NCI-H510A (cell line): ENCODE measurements at regions not wholly inside any gene's neighbourhood (a gene's known extent, or its start where the extent isn't known, plus 50 kb on each side); places are given as distances from the start of the nearest gene placed in this dataset.
"Not testable (repeated sequence)": the region's sequence is repeated elsewhere in the genome, so short reads cannot be mapped to it uniquely, and the experiment has no call there.

Experiments
- DNase-seq: peaks from one replicate; lab custom pipeline; 2025; lab: John Stamatoyannopoulos, UW

DNA sequence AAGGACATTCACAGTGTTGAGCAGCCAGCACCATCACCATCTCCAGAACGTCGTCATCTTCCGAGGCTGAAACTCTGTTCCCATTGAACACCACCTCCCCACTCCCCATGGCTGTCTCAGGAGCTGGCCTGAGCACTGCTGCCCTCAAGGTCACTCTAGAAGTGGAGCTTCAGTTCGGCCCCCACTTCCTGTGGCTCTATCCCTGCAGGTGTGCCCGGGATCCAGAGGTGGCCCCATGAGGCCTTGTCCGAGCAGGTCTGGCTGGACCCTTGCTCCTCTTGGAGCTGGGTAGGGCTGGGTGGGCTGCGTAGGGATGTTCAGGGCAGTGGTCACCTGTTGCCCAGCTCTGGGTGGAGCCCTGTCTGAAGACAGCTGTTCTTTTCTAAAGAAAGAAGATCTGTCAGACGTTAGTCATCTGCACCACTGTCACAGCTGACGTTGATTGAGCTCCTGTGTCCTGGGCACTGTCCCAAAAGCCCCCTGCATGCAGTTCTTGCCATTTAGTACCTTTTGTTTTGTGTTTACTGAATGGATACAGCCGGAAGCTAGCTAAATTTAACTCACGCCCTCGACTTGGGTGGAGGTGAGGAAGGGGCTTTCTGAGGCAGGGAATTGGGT is 75.5 kb upstream of the CLDN5 start:
- DNase-seq, result no peak

DNA sequence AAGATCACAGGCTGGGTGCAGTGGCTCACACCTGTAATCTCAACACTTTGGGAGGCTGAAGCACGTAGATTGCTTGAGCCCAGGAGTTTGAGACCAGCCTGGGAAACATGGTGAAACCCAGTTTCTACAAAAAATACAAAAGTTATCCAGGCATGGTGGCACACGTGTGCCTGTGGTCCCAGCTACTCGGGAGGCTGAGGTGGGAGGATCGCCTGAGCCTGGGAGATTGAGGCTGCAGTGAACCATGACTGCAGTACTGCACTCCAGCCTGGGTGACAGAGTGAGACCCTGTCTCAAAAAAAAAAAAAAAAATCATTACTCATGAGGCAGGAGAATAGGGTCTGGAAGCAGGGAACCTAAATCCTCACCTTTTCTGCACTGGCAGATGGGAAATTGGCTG is 79.1 kb upstream of the CLDN5 start:
- DNase-seq, result not testable (repeated sequence)

DNA sequence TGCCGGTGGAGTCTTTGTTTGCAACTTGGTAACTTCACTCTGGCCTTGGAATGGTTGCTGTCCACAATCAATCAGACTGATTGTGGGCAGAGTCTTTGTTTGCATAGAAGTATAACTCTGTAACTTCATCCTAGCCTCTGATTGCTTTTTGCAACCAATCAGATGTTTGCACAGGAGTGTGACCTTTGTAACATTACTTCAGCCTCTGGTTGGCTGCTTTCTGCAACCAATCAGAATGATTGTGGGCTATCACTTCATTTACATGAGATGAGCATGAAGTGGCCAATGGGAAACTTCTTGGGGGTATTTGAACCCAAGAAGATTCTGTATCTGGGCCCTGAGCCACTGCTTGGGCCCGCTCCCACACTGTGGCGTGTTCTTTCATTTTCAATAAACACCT is 79.6 kb upstream of the CLDN5 start:
- no peak for DNase-seq

DNA sequence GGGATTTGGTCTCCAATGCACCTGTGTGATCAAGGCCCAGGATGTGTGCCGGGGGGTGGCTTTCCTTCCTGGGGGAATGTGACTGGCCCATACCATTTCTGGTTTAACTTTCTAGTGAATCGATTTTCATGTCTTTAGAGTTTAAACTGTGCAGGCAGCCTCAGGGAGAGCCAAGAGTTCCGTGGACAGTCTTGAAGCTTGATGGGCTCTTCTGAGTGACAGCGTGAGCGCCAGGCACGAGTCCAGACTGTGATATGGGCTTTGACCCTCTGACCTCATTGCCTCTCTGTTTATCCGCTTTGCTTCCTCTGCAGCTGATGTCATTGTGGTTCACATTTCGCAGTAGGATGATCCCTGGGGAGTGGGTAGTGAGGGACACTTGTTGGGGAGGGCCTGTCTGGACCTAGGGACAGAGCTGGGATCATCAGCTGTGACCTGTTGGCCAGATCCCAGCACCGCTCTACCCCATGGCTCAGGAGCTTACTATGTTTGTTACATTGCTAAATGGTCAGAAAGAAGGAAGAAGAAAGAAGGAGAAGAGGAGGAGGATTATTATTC is 80.6 kb upstream of the CLDN5 start:
- no peak for DNase-seq

DNA sequence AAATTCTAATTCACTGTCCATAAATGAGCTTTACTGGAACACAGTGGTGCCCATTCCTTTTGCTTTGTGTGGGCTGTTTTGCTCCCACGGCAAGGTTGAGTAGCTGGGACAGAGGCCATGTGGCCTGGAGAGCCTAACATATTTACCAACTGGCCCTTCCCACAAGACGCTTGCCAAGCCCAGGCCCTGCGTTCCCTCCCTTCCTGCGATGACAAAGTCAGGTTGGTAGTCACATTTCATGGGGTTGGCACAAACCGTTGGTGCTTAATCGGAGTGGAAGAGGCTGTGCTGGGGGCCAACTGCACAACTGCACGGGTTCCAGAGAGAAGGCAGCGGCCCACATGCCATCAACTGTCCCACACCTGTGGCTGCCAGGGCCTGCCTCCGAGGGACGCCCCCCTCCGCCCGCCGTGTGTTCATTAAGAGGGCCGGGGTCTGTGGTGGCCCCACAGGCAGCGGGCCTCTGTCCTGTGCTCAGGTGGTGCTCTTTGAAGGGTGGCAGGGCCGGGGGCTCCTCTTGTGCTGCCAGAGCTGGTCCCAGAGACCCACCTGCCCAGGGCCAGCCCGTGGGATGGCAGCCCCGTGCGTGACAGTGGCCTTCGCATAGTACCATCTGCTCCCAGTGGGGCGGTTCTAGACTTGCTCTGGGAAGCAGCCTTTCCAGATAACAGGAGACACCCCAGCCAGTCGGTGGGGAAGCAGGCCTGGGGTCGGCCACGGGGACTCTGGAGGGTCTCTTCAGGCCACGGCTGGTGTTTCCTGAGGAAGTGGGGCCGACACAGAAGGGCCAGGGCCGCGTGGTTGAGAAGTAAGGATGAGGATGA is 81.5 kb upstream of the CLDN5 start:
- DNase-seq, result no peak

DNA sequence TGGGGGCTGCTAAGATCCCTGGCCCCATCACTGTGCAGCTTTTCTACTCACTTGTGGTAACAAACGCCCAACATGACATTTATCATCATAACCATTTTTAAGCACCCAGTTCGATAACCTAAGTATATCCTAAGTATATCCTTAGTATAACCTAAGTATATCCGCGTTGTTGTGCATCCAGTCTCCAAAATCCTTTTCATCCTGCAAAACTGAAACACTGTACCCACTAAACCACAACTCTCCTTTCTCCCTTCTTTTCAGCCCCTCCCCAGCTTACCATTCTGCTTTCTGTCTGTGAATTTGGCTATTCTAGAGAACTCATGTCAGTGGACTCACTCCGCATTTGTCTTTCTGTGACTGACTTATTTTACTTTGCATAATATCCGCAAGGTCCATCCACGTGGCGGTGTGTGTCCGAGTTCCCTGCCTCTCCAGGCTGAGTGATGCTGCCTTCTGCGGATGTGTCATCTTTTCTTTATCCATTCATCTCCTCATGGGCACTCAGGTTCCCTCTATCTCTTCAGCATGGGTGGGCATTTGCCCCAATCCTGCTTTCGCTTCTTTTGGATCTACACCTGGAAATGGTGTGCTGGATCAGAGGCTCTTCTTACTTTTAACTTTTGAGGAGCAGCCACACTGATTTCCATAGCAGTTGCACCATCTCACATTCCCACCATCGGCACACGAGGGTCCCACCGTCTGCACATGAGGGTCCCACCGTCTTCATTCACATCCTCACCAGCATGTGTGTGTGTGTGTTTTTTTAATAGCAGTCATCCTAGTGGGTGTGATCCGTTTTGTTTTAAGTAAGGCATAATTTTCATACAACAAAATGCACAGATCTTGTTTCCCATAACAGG is 82.4 kb upstream of the CLDN5 start:
- no peak for DNase-seq

- DNase-seq, result peak; percentile 74
Observed at GRCh38 chr22:19607192-19608002, 83.2 kb upstream of the CLDN5 start.

DNA sequence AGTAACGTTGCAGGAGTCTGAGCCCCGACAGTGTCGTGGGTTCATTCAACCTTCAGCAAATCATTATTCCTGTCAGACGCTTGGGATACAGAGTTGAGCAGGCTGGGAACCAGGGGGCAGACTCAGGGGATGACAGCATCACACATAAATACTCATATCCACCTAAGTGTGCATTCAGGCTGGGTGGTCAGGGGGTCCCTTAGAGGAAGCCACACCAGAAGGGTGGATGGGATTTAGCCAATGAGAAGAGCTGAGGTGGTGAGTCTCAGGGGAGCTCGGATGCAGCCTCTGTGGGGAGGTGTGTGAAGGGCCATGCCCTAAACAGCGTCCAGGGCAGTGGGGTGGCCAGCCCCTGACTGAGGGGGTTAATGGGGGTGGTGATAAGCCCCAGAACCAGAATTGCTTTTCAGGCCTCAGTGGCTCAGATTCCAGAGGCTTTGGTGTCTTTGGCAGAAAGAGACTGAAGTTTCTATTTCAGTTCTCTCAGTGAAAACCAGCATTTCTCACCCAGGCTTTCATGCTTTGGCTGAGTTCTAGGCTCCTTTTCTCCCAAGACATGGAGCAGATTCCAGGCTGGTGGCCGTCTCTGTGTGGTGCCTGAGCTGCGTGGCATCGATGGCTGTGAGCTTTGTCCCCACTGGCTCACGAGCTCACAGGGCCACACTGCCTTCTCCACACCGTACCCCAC is 83.9 kb upstream of the CLDN5 start:
- DNase-seq, result no peak

DNA sequence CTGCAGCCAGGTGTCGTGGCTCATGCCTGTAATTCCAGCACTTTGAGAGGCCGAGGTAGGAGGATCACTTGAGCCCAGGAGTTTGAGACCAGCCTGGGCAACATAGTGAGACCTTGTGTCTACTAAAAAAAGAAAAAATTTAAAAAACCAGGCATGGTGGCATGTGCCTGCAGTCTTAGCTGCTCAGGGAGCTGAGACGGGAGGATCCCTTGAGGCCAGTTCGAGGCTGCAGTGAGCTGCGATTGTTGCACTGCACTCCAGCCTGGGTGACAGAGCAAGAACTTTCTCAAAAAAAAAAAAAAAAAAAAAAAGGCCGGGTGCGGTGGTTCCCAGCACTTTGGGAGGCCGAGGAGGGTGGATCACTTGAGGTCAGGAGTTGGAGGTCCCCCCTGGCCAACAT is 85.5 kb upstream of the CLDN5 start:
- not testable (repeated sequence) for DNase-seq

DNA sequence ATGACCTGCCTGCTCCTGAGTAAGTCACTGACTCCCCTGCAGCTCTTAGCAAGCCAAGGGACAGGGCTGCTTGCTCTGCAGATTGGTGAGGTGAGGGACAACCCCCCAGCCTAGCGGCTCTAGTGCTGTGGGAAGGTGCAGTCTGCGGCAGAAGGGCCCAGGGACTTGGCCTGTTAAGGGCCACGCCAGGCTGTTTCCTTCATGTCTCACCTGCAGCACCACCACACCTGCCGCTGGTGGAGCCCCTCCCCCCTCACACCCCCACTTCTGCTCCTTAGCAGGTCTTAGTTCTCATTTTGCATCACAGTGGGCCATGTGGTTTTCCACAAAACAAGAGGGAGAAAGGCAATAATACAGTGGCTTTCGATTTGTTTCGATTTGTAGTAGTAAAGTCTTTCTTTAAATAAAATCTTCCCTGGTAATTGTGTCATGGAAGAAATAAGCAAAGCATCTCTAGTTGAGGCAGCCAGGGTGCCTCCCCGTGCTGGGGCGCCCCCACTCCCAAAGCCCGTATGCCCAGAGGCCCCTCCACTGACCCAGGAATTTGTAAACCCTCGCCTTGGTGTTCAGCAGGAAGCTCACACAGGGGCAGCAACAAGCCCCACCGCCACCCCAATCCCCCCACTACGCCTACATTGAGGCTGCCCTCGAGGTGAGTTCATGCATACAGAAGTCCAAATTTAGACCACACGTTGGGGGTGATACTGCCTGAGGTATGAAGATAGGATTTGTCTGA is 86.5 kb upstream of the CLDN5 start:
- DNase-seq, result no peak

DNA sequence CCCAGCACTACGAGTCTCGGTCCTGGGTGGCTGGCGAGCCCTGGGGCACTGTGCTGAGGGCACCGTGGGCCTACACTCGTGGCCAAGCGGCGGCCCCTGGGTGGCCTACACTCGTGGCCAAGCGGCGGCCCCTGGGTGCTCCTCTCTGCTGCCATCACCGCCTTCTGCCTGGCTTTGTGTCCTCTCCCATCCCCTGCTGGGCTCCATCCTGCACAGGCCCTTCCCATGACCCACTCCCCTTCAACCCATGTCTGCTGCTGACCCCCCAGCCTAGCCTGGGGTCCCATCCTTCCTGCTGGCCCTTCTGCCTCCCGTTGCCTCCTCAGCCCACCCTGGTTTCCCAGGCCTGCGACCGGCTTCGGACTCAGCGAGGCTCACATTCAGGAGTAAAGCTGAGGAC is 87.4 kb upstream of the CLDN5 start:
- no peak for DNase-seq

DNA sequence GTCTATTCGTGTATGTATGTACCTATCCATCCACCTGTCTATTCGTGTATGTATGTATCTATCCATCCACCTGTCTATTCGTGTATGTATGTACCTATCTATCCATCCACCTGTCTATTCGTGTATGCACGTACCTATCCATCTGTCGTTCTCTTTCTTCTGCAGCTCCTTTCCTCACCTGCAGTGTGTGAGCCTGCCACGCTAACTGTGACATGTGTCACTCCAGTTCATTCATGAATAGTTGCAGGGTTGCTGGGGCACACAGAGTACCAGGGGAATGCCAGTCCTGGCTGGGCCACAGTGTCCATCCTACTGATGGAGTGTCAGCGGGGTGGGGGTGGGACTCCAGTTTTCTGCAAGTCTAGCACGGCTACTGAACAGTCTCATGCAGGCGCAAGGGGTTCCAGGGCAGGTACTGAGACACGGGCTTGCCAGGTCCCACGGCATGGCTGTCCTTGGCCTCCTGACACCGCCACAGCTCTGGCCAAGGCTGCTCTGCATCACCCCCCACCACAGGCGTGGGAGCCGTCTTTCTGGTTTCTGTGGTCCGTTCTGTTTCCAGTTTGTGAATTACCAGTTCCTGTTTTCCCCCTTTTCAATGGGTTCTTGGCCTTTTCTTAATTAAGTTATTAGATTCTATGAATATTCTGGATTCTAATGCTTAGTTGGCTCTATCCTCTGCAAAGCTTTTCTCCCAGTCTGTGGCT is 88.8 kb upstream of the CLDN5 start:
- no peak for DNase-seq

- DNase-seq, result no peak
Observed at GRCh38 chr22:19614536-19614863, 90.3 kb upstream of the CLDN5 start.

DNA sequence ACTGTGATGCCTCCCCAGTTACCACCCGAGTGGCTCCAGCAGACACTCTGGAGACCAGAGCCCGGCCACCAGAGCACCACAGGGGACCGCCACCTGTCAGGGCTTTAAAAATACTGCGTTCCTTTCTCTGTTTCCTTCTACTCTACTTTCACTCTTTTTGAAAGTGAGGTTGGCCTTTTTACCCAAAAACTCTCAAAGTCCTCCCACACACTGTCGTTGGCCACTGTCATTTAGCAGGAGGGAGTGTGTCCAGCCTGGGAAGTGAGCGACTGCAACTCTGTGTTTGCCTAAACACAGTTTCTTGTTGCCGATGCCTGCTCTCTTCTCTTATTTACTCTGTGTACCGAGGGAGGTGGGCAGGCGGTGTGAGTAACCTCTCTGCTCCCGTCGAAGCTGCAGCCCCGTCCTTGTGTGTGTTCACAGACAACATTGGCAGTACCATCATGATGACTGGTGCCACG is 90.8 kb upstream of the CLDN5 start:
- DNase-seq, result no peak

DNA sequence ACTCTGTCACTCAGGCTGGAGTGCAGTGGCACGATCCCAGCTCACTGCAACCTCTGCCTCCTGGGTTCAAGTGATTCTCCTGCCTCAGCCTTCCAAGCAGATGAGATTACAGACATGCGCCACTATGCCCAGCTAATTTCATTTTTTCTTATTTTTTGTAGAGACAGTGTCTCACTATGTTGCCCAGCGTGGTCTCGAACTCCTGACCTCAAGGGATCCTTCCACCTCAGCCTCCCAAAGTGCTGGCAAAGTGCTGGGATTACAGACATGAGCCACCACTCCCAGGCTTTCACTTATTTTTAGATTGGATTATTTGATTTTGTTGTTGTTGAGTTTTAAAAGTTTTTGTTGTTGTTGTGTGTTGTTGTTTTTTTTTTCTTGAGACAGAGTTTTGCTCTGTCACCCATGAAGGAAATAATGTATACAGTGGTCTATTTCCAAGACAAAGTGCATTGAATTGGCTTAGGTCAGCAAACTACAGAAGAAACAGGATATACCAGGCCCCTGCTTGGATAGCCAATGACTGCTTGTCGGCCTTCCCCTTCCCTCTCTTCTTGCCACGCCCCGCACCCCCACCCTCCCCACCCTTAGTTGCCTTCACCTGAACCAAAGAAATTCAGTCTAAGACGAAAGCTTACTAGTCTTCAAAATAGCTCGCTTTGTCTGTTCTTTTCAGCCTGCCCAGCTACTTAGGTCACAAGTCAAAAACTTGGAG is 91.8 kb upstream of the CLDN5 start:
- no peak for DNase-seq

GRCh38 chr22:19619144-19620009 is 94.9 kb upstream of the SEPTIN5 start:
- DNase-seq, result no peak

DNA sequence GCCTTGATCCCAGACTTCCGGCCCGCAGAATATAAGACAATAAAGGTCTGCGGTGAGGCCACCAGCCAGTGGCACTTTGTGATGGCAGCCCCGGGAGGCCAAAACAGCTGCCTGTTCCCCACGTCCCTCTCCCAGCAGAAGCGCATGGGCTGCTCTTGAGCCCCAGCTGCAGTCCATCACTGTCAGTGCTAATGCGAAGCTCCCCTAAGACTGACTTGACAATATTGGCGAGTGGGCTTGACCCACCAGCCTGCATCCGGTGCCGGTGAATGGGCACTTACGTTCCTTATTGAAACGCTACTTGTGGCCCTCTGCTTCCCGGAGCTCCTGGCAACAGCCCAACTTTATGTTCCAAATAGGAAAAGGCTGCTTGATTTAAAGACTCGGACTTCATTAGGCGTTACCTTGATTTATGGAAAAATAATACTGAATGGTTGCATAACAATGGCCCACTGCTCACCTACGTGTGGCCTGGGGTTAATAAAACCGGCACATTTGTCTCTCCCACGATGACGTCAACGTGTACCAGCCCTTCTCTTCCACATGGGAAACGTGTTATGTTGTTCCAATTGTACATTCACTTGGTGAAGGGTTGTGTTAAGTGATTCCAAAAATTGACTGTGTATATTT is 93.4 kb upstream of the SEPTIN5 start:
- no peak for DNase-seq
